Astrocyte of the spinal cord (primary cell): ENCODE measurements at regions not wholly inside any gene's neighbourhood (a gene's known extent, or its start where the extent isn't known, plus 50 kb on each side); places are given as distances from the start of the nearest gene placed in this dataset.
"Not testable (repeated sequence)": the region's sequence is repeated elsewhere in the genome, so short reads cannot be mapped to it uniquely, and the experiment has no call there.

Experiments
- DNase-seq: peaks from one replicate; pipeline ENCODE4 v3.0.0; 2011; ENCODE audit warnings: low read depth, low spot score
- H3K4me3 ChIP-seq: 2 replicates; pipeline ENCODE4 v1.5.1; 2011; ENCODE audit warnings: low read depth, mild to moderate bottlenecking, low read length, moderate library complexity
- in situ Hi-C: cut with HindIII; loops from 2 replicates; pipeline ENCODE4 v1.10.0; 2017; ENCODE audit warnings: low sequenced_read_pairs
- TF ChIP-seq, protein P1 (sequence below): IDR thresholded peaks from 2 replicates; pipeline ENCODE4 v1.5.1; 2012; ENCODE audit warnings: low read depth, mild to moderate bottlenecking, low read length, inconsistent platforms

GRCh38 chr5:99775189-99775588 is 760.0 kb upstream of the FAM174A start:
- TF ChIP-seq, protein P1, sequence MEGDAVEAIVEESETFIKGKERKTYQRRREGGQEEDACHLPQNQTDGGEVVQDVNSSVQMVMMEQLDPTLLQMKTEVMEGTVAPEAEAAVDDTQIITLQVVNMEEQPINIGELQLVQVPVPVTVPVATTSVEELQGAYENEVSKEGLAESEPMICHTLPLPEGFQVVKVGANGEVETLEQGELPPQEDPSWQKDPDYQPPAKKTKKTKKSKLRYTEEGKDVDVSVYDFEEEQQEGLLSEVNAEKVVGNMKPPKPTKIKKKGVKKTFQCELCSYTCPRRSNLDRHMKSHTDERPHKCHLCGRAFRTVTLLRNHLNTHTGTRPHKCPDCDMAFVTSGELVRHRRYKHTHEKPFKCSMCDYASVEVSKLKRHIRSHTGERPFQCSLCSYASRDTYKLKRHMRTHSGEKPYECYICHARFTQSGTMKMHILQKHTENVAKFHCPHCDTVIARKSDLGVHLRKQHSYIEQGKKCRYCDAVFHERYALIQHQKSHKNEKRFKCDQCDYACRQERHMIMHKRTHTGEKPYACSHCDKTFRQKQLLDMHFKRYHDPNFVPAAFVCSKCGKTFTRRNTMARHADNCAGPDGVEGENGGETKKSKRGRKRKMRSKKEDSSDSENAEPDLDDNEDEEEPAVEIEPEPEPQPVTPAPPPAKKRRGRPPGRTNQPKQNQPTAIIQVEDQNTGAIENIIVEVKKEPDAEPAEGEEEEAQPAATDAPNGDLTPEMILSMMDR = no peak
- no peak overlapping the region for H3K4me3 ChIP-seq
- in situ Hi-C loops = no loop called here
- DNase-seq = no peak

DNA sequence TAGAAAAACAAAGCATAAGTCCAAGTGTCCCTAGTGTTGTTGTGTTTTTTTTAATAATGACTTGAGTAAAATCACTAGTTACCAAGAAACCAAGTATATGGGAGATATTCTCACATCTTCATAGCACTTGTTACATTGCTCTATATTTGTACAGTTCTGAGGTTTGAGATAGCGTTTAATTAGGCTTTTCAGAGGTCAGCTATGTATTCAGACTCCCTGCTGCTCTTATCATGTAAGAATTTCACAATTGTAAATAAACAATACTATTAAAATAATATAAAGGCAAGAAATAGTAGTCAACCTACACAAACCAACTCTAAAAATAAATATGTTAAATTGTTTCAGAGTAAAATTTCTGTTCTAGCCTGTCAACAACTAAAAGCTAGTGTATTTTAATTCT is 761.9 kb upstream of the FAM174A start:
- no peak for DNase-seq
- H3K4me3 ChIP-seq = no peak overlapping the region
- in situ Hi-C loops = no loop called here
- TF ChIP-seq, protein P1 = no peak

DNA sequence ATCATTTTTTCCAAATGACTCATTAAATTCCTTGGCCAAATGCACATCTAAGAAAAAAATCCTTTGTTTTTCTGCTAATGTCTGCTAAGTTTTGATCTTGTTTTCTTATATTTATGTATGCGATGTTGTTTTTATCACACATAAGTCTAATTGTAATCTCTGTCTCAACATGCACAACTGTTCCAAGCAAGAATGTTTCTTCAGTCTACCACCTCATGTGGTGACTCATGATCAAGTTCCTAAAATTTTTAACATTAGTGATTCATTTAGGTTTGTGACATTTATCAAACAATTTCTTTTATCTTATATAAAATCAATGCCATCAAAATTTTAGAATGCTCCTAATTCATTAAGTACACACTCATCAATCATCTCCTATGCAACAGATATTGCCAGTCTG is 763.9 kb upstream of the FAM174A start:
- in situ Hi-C loops = no loop called here
- DNase-seq = peak; percentile 9
- H3K4me3 ChIP-seq = no peak overlapping the region
- TF ChIP-seq, protein P1 = no peak

DNA sequence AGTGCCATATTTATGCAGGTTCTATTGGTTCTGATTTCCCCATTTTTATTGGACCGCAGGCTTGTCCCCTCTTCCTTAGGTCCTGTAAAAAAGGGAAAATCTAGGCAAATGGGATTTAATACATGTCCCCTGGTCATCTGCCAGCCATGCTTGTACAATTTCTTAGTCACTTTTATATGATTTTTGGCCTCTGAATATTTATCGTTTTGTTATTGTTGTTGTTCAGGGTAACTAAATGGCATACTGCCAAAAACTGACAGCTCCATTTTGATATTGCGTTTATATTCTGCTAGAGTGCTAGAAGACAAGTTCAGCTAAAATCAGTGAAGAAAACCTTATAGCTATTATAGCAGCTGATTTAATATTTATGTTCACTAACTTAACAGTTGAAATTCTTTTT is 770.2 kb upstream of the FAM174A start:
- H3K4me3 ChIP-seq = no peak overlapping the region
- DNase-seq = no peak
- in situ Hi-C loops = no loop called here
- TF ChIP-seq, protein P1 = no peak

DNA sequence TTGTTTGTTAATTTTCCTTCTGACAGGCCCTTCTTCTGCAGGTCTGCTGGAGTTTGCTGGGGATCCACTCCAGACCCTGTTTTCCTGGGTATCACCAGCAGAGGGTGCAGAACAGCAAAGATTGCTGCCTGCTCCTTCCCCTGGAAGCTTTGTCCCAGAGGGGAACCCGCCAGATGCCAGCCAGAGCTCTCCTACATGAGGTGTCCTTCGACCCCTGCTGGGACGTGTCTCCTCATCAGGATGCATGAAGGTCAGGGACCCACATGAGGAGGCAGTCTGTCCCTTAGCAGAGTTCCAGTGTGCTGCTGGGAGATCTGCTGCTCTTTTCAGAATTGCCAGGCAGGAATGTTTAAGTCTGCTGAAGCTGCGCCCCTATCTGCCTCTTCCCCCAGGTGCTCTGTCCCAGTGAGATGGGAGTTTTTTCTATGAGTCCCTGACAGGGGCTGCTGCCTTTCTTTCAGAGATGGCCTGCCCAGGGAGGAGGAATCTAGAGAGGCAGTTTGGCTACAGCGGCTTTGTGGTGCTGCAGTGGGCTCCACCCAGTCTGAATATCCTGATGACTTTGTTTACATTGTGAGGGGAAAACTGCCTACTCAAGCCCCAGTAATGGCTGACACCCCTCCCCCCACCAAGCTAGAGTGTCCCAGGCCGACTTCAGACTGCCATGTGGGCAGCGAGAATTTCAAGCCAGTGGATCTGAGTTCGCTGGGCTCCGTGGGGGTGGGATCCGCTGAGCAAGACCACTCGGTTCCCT is 772.0 kb upstream of the FAM174A start:
- TF ChIP-seq, protein P1 = no peak
- no peak for DNase-seq
- in situ Hi-C loops = no loop called here
- no peak overlapping the region for H3K4me3 ChIP-seq

GRCh38 chr5:99747342-99747741 is 787.8 kb upstream of the FAM174A start:
- in situ Hi-C loops = no loop called here
- no peak overlapping the region for H3K4me3 ChIP-seq
- DNase-seq = no peak
- TF ChIP-seq, protein P1 = no peak

GRCh38 chr5:99733146-99733545 is 802.0 kb upstream of the FAM174A start:
- in situ Hi-C loops, H3K4me3 ChIP-seq, DNase-seq: not testable (repeated sequence)

- H3K4me3 ChIP-seq, in situ Hi-C loops, DNase-seq: not testable (repeated sequence)
These were observed 801.8 kb upstream of the CHD1 start for GRCh38 chr5:99730653-99731052.
